K562 (cell line): ENCODE measurements at regions not wholly inside any gene's neighbourhood (a gene's known extent, or its start where the extent isn't known, plus 50 kb on each side); places are given as distances from the start of the nearest gene placed in this dataset.

ENCODE experiments used
- ATAC-seq: fragments of 200-7000 bp; cut with Tn5 transposase; 3 replicates; pipeline ENCODE4 v1.9.1; 2020; ENCODE audit warnings: moderate library complexity
- BruUV-seq: library from RNA; stranded (reverse); fragments of 400-500 nt; replicated peaks from 2 replicates; lab custom pipeline; 2021; lab: Mats Ljungman, UMichigan
- CTCF ChIA-PET: fragments of 300-600 bp; formaldehyde crosslinking; extraction: SDS; loops from one replicate; lab custom pipeline; 2021; ENCODE audit warnings: low intra/inter-chr PET ratio; lab: Yijun Ruan, JAX
- POLR2A ChIA-PET: fragments of 300-600, 350-650 bp; sonication (Branson Sonifier 250); formaldehyde crosslinking; extraction: SDS; loops from one replicate; lab custom pipeline; 2021; ENCODE audit warnings: antibody characterized with exemption, inconsistent platforms; lab: Yijun Ruan, JAX
- DNase-seq, 4 experiments: peaks; one replicate each; pipeline versions ENCODE4 v3.0.0 to v3.0.0-alpha.2; 2011 to 2018; ENCODE audit warnings: low spot score in 3 of 4, mixed read lengths in 3 of 4; ENCODE audit errors: extremely low read depth in 1 of 4
- FAIRE-seq: peaks from 2 replicates; lab custom pipeline; 2011; peaks lifted over from hg19 to GRCh38; lab: Jason Lieb, UNC
- H2AFZ ChIP-seq: 2 replicates; pipeline ENCODE4 v1.6.0; 2011; ENCODE audit warnings: low read depth, low read length, control low read depth, inconsistent platforms
- H3K27ac ChIP-seq: fragments of 200-600 bp; 3 replicates; pipeline ENCODE4 v1.8.0; 2011; ENCODE audit warnings: low read depth, mild to moderate bottlenecking, control low read depth, inconsistent platforms, low read length, moderate library complexity, mixed read lengths; ENCODE audit errors: extremely low read depth
- H3K27me3 ChIP-seq, 2 experiments: fragments of 300-600 bp in 1 of 2; 2 replicates in 1 of 2; 3 replicates in 1 of 2; pipeline versions ENCODE4 v1.6.0 to v1.8.0; 2011; ENCODE audit warnings: inconsistent platforms in 2 of 2, low read length in 2 of 2, mild to moderate bottlenecking in 1 of 2, mixed read lengths in 1 of 2, moderate library complexity in 1 of 2; ENCODE audit not compliant: control insufficient read depth in 2 of 2, insufficient read depth in 2 of 2
- H3K36me3 ChIP-seq: fragments of 300-600 bp; 3 replicates; pipeline ENCODE4 v1.8.0; 2011; ENCODE audit warnings: mild to moderate bottlenecking, low read length, inconsistent platforms; ENCODE audit not compliant: control insufficient read depth, insufficient read depth
- H3K4me1 ChIP-seq, 2 experiments: fragments of 200-600 bp in 1 of 2; replicated peaks in 1 of 2; 2 replicates in 1 of 2; 3 replicates in 1 of 2; pipeline versions ENCODE4 v1.5.1 to v1.8.0; 2011; ENCODE audit warnings: inconsistent platforms in 2 of 2, low read length in 2 of 2, mild to moderate bottlenecking in 1 of 2, mixed read lengths in 1 of 2, moderate library complexity in 1 of 2; ENCODE audit not compliant: control insufficient read depth in 2 of 2, insufficient read depth in 2 of 2
- H3K4me2 ChIP-seq: 2 replicates; pipeline ENCODE4 v1.6.1; 2011; ENCODE audit warnings: low read length, control low read depth, inconsistent platforms, mixed read lengths; ENCODE audit not compliant: insufficient read depth
- H3K4me3 ChIP-seq: fragments of 200-600 bp; sonication (generic), shearing (Covaris generic); 2 replicates; pipeline ENCODE4 v1.5.1; 2016; ENCODE audit warnings: control low read depth, inconsistent platforms
- H3K79me2 ChIP-seq: fragments of 200-600 bp; 3 replicates; pipeline ENCODE4 v1.8.0; 2011; ENCODE audit warnings: low read length, inconsistent platforms; ENCODE audit not compliant: control insufficient read depth, insufficient read depth
- H3K9ac ChIP-seq, 2 experiments: 2 replicates each; pipeline versions ENCODE4 v1.6.0 to v1.6.1; 2011; ENCODE audit warnings: low read depth in 2 of 2, low read length in 2 of 2, control low read depth in 1 of 2, inconsistent platforms in 1 of 2, mild to moderate bottlenecking in 1 of 2, mixed read lengths in 1 of 2; ENCODE audit not compliant: insufficient read depth in 1 of 2
- H3K9me1 ChIP-seq: one replicate; pipeline ENCODE4 v1.6.0; 2011; ENCODE audit warnings: inconsistent platforms, mild to moderate bottlenecking, low read length, moderate library complexity; ENCODE audit not compliant: control insufficient read depth, insufficient read depth
- H3K9me3 ChIP-seq: replicated peaks from 2 replicates; pipeline ENCODE4 v1.5.1; 2011; ENCODE audit warnings: low read depth, low read length, inconsistent platforms; ENCODE audit not compliant: control insufficient read depth, insufficient read depth
- H4K20me1 ChIP-seq: replicated peaks from 2 replicates; pipeline ENCODE4 v1.6.1; 2011; ENCODE audit warnings: low read length, inconsistent platforms, mixed read lengths; ENCODE audit not compliant: control insufficient read depth, insufficient read depth
- ATF1 ChIP-seq, 2 experiments: fragments of 450-650 bp in 1 of 2; IDR thresholded peaks; 2 replicates each; pipeline ENCODE4 v1.6.1; 2016; ENCODE audit warnings: missing compliant biosample characterization in 1 of 2, missing genetic modification characterization in 1 of 2
- CHCHD3 ChIP-seq: fragments of 250-450 bp; sonication (Bioruptor Pico); IDR thresholded peaks from 2 replicates; pipeline ENCODE4 v2.1.2; 2022; ENCODE audit warnings: mild to moderate bottlenecking
- COPS2 ChIP-seq: fragments of 450-650 bp; conservative IDR thresholded peaks from 2 replicates; pipeline ENCODE4 v1.6.1; 2016; ENCODE audit warnings: mild to moderate bottlenecking, moderate library complexity
- E2F3 ChIP-seq: fragments of 250-450 bp; sonication (Bioruptor Pico); IDR thresholded peaks from 2 replicates; pipeline ENCODE4 v1.4.0; 2020; ENCODE audit warnings: mild to moderate bottlenecking
- MTF1 ChIP-seq: fragments of 250-450 bp; sonication (Bioruptor Pico); IDR thresholded peaks from 2 replicates; pipeline ENCODE4 v1.9.0; 2021; ENCODE audit warnings: moderate library complexity, mild to moderate bottlenecking, inconsistent platforms, borderline replicate concordance
- NCOA1 ChIP-seq: fragments of 450-650 bp; IDR thresholded peaks from 2 replicates; pipeline ENCODE4 v1.6.1; 2016; ENCODE audit warnings: low read depth
- SMAD3 ChIP-seq: fragments of 450-650 bp; formaldehyde crosslinking; conservative IDR thresholded peaks from 2 replicates; pipeline ENCODE4 v1.4.0; 2020; ENCODE audit warnings: mild to moderate bottlenecking
- WGBS: fragments of 100-300 bp; shearing (Covaris generic); methylation state at CpG from one replicate; pipeline ENCODE4 v1.1.6; 2016; ENCODE audit warnings: low coverage, mixed read lengths; ENCODE audit not compliant: insufficient coverage; ENCODE audit errors: missing lambda C conversion rate; 5-methylcytosine and 5-hydroxymethylcytosine counted together
- in situ Hi-C: fragments of 300-500 bp; cut with MboI; formaldehyde crosslinking; loops from 4 replicates; pipeline ENCODE4 v1.15.0; 2018; ENCODE audit warnings: inconsistent platforms, mixed read lengths
- intact Hi-C: fragments of 100-400 bp; cut with micrococcal nuclease; formaldehyde crosslinking; loops from 2 replicates; pipeline ENCODE4 v1.14.2; 2022
- TF ChIP-seq, protein P1 (sequence below): fragments of 200-800 bp; sonication (Bioruptor generic); IDR thresholded peaks from 2 replicates; pipeline ENCODE4 v1.6.1; 2017; ENCODE audit warnings: missing genetic modification characterization, missing compliant biosample characterization
- TF ChIP-seq, protein P2 (sequence below), 2 experiments: fragments of 250-450 bp in 1 of 2; fragments of 450-650 bp in 1 of 2; sonication (Bioruptor Pico) in 1 of 2; IDR thresholded peaks; 2 replicates each; pipeline versions ENCODE4 v1.6.1 to v1.8.0; 2016 to 2021; ENCODE audit warnings: mild to moderate bottlenecking in 2 of 2, moderate library complexity in 2 of 2, missing compliant biosample characterization in 1 of 2, missing genetic modification characterization in 1 of 2
- TF ChIP-seq, protein P3 (sequence below): sonication (generic); formaldehyde crosslinking; IDR thresholded peaks from 2 replicates; pipeline ENCODE4 v1.5.0; 2020; ENCODE audit warnings: missing genetic modification reagents
- TF ChIP-seq, protein P4 (sequence below): fragments of 450-650 bp; IDR thresholded peaks from 2 replicates; pipeline ENCODE4 v1.6.1; 2018; ENCODE audit not compliant: partially characterized antibody
- TF ChIP-seq, protein P5 (sequence below), 2 experiments: fragments of 450-650 bp in 1 of 2; IDR thresholded peaks; 2 replicates each; pipeline ENCODE4 v1.6.1; 2011 to 2017; ENCODE audit warnings: low read depth in 2 of 2, antibody characterized with exemption in 1 of 2, borderline replicate concordance in 1 of 2, low read length in 1 of 2, mild to moderate bottlenecking in 1 of 2, mixed read lengths in 1 of 2; ENCODE audit not compliant: control insufficient read depth in 1 of 2

DNA sequence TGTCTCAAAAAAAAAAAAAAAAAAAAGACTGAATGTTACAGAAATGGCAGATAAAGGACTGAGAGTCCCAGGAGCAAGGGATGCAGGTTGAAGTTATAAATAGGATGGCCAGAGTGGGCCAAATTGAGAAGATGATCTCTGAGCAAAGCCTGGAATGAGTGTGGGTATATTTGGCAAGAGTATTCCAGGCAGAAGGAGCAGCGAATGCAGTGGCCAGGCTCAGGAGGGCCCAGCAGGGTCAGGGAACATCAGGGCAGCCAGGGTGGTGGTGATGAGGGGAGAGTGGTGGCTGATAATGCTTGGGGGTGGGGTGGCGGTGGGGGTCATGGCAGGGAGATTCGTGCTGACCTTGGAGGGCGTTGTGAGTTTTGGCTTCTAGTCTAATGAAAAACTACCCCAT, 141.3 kb upstream of the AGAP1 start:
- Histone ChIP-seq H3K4me3 (no peak overlapping the region), H2AFZ (no peak overlapping the region), H3K9me3 (no peaks in the 10 kb centered on the region), H3K9ac (no peak overlapping the region), H3K4me1 (peaks cover 0 to 3% of the 10 kb centered on the region in 2 experiments; a peak in 2 of 5 replicates), H3K79me2 (no peaks in the 10 kb centered on the region), H3K9me1 (no peaks in the 10 kb centered on the region), H3K36me3 (no peaks in the 10 kb centered on the region), H4K20me1 (no peaks in the 10 kb centered on the region), H3K27me3 (peaks cover 3 to 34% of the 10 kb centered on the region in 2 experiments), H3K4me2 (no peak overlapping the region), H3K27ac (no peak overlapping the region)
- 0% methylated on average over 2 of the region's 4 CpGs for WGBS
- intact Hi-C loops, result no loop called here
- FAIRE-seq (no peak), ATAC-seq (no peak), DNase-seq (no peak)
- in situ Hi-C loops, result no loop called here
- ChIA-PET CTCF (no interaction called here), POLR2A (no interaction called here)
- BruUV-seq, result no TSS peak
- TF ChIP-seq ATF1 (CRISPR knock-in tag; IDR thresholded peaks at IDR 0.05) (no peak), ATF1 (tag; IDR thresholded peaks at IDR 0.05) (no peak), MTF1 (CRISPR knock-in tag) (no peak), NCOA1 (no peak), SMAD3 (CRISPR knock-in tag) (no peak), COPS2 (no peak), E2F3 (no peak), CHCHD3 (CRISPR knock-in tag) (no peak)
- TF ChIP-seq, protein P1, sequence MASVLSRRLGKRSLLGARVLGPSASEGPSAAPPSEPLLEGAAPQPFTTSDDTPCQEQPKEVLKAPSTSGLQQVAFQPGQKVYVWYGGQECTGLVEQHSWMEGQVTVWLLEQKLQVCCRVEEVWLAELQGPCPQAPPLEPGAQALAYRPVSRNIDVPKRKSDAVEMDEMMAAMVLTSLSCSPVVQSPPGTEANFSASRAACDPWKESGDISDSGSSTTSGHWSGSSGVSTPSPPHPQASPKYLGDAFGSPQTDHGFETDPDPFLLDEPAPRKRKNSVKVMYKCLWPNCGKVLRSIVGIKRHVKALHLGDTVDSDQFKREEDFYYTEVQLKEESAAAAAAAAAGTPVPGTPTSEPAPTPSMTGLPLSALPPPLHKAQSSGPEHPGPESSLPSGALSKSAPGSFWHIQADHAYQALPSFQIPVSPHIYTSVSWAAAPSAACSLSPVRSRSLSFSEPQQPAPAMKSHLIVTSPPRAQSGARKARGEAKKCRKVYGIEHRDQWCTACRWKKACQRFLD (CRISPR knock-in tag), result no peak
- TF ChIP-seq, protein P2, sequence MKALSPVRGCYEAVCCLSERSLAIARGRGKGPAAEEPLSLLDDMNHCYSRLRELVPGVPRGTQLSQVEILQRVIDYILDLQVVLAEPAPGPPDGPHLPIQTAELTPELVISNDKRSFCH (CRISPR knock-in tag; IDR thresholded peaks at IDR 0.05), result no peak
- TF ChIP-seq, protein P2 (tag; IDR thresholded peaks at IDR 0.05), result no peak
- TF ChIP-seq, protein P3, sequence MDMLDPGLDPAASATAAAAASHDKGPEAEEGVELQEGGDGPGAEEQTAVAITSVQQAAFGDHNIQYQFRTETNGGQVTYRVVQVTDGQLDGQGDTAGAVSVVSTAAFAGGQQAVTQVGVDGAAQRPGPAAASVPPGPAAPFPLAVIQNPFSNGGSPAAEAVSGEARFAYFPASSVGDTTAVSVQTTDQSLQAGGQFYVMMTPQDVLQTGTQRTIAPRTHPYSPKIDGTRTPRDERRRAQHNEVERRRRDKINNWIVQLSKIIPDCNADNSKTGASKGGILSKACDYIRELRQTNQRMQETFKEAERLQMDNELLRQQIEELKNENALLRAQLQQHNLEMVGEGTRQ (CRISPR knock-in tag), result no peak
- TF ChIP-seq, protein P4, sequence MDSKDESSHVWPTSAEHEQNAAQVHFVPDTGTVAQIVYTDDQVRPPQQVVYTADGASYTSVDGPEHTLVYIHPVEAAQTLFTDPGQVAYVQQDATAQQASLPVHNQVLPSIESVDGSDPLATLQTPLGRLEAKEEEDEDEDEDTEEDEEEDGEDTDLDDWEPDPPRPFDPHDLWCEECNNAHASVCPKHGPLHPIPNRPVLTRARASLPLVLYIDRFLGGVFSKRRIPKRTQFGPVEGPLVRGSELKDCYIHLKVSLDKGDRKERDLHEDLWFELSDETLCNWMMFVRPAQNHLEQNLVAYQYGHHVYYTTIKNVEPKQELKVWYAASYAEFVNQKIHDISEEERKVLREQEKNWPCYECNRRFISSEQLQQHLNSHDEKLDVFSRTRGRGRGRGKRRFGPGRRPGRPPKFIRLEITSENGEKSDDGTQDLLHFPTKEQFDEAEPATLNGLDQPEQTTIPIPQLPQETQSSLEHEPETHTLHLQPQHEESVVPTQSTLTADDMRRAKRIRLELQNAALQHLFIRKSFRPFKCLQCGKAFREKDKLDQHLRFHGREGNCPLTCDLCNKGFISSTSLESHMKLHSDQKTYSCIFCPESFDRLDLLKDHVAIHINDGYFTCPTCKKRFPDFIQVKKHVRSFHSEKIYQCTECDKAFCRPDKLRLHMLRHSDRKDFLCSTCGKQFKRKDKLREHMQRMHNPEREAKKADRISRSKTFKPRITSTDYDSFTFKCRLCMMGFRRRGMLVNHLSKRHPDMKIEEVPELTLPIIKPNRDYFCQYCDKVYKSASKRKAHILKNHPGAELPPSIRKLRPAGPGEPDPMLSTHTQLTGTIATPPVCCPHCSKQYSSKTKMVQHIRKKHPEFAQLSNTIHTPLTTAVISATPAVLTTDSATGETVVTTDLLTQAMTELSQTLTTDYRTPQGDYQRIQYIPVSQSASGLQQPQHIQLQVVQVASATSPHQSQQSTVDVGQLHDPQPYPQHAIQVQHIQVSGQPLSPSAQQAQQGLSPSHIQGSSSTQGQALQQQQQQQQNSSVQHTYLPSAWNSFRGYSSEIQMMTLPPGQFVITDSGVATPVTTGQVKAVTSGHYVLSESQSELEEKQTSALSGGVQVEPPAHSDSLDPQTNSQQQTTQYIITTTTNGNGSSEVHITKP, result no peak
- TF ChIP-seq, protein P5, sequence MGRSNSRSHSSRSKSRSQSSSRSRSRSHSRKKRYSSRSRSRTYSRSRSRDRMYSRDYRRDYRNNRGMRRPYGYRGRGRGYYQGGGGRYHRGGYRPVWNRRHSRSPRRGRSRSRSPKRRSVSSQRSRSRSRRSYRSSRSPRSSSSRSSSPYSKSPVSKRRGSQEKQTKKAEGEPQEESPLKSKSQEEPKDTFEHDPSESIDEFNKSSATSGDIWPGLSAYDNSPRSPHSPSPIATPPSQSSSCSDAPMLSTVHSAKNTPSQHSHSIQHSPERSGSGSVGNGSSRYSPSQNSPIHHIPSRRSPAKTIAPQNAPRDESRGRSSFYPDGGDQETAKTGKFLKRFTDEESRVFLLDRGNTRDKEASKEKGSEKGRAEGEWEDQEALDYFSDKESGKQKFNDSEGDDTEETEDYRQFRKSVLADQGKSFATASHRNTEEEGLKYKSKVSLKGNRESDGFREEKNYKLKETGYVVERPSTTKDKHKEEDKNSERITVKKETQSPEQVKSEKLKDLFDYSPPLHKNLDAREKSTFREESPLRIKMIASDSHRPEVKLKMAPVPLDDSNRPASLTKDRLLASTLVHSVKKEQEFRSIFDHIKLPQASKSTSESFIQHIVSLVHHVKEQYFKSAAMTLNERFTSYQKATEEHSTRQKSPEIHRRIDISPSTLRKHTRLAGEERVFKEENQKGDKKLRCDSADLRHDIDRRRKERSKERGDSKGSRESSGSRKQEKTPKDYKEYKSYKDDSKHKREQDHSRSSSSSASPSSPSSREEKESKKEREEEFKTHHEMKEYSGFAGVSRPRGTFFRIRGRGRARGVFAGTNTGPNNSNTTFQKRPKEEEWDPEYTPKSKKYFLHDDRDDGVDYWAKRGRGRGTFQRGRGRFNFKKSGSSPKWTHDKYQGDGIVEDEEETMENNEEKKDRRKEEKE (IDR thresholded peaks at IDR 0.05; ENCODE audit: borderline replicate concordance in 1 of 2, control insufficient read depth in 1 of 2, low read depth in 2 of 2, low read length in 1 of 2), result no peak
